Vagina (tissue), 2 donors: ENCODE measurements at regions not wholly inside any gene's neighbourhood (a gene's known extent, or its start where the extent isn't known, plus 50 kb on each side); places are given as distances from the start of the nearest gene placed in this dataset.

ENCODE experiments used
- DNase-seq, 2 donors: peaks; one replicate each; pipeline ENCODE4 v3.0.0-alpha.2; 2017; ENCODE audit errors: extremely low spot score in 2 of 2
- H3K27ac ChIP-seq: fragments of 200-600 bp; sonication (generic); one replicate; pipeline ENCODE4 v1.5.1; 2019
- H3K27me3 ChIP-seq: fragments of 200-600 bp; sonication (generic); one replicate; pipeline ENCODE4 v1.5.1; 2019
- H3K36me3 ChIP-seq, 2 donors: fragments of 200-600 bp; sonication (generic); one replicate each; pipeline ENCODE4 v1.5.1; 2017 to 2019
- H3K4me1 ChIP-seq: fragments of 200-600 bp; sonication (generic); one replicate; pipeline ENCODE4 v1.5.1; 2019
- H3K4me3 ChIP-seq, 2 donors: fragments of 200-600 bp; sonication (generic); 1 replicate in 1 of 2; 2 replicates in 1 of 2; pipeline ENCODE4 v1.5.1; 2016 to 2019
- H3K9me3 ChIP-seq: fragments of 200-600 bp; sonication (generic); one replicate; pipeline ENCODE4 v1.5.1; 2019
- CTCF ChIP-seq, 3 experiments: fragments of 450-650 bp in 2 of 3; fragments of 200-600 bp in 1 of 3; sonication (generic) in 1 of 3; IDR thresholded peaks; one replicate each; pipeline ENCODE4 v1.5.1; 2017 to 2019; ENCODE audit warnings: antibody characterized with exemption in 3 of 3, mild to moderate bottlenecking in 2 of 3, moderate library complexity in 2 of 3
- POLR2A ChIP-seq, 2 donors: fragments of 450-650 bp; IDR thresholded peaks; one replicate each; pipeline ENCODE4 v1.6.1; 2017; ENCODE audit warnings: antibody characterized with exemption in 2 of 2, mild to moderate bottlenecking in 2 of 2, moderate library complexity in 2 of 2
- POLR2AphosphoS5 ChIP-seq, 2 donors: sonication (generic); formaldehyde crosslinking; IDR thresholded peaks; one replicate each; pipeline ENCODE4 v1.9.0; 2017; ENCODE audit warnings: antibody characterized with exemption in 2 of 2, mild to moderate bottlenecking in 2 of 2, low read depth in 1 of 2; ENCODE audit not compliant: insufficient read depth in 1 of 2
- intact Hi-C: fragments of 100-400 bp; cut with DNase I; formaldehyde crosslinking; loops from one replicate; pipeline ENCODE4 v1.15.1; 2023

GRCh38 chr6:86380571-86381125, 556.7 kb upstream of the HTR1E start:
- Histone ChIP-seq H3K27me3 (no peaks in the 10 kb centered on the region), H3K27ac (no peak overlapping the region), H3K36me3 (no peaks in the 10 kb centered on the region), H3K4me3 (no peak overlapping the region), H3K9me3 (no peaks in the 10 kb centered on the region), H3K4me1 (no peaks in the 10 kb centered on the region)
- no peak for DNase-seq
- intact Hi-C loops = no loop called here
- TF ChIP-seq CTCF (IDR thresholded peaks at IDR 0.05) = no peak
- no peak for TF ChIP-seq POLR2A (IDR thresholded peaks at IDR 0.05)
- TF ChIP-seq POLR2AphosphoS5 (IDR thresholded peaks at IDR 0.05; ENCODE audit: insufficient read depth in 1 of 2, low read depth in 1 of 2) = no peak

GRCh38 chr6:86357877-86358276, 579.5 kb upstream of the HTR1E start:
- intact Hi-C loops = no loop called here
- Histone ChIP-seq H3K36me3 (no peaks in the 10 kb centered on the region), H3K27ac (no peak overlapping the region), H3K9me3 (no peaks in the 10 kb centered on the region), H3K4me1 (no peaks in the 10 kb centered on the region), H3K4me3 (no peak overlapping the region), H3K27me3 (no peaks in the 10 kb centered on the region)
- no peak for DNase-seq
- TF ChIP-seq POLR2A (IDR thresholded peaks at IDR 0.05) (no peak), POLR2AphosphoS5 (IDR thresholded peaks at IDR 0.05; ENCODE audit: insufficient read depth in 1 of 2, low read depth in 1 of 2) (no peak), CTCF (IDR thresholded peaks at IDR 0.05) (no peak)

GRCh38 chr6:86355271-86355670, 582.1 kb upstream of the HTR1E start:
- TF ChIP-seq CTCF (IDR thresholded peaks at IDR 0.05) (no peak), POLR2AphosphoS5 (IDR thresholded peaks at IDR 0.05; ENCODE audit: insufficient read depth in 1 of 2, low read depth in 1 of 2) (no peak), POLR2A (IDR thresholded peaks at IDR 0.05) (no peak)
- no peaks in the 10 kb centered on the region for H3K4me1 ChIP-seq
- H3K36me3 ChIP-seq = no peaks in the 10 kb centered on the region
- H3K9me3 ChIP-seq = no peaks in the 10 kb centered on the region
- intact Hi-C loops = no loop called here
- H3K27me3 ChIP-seq = no peaks in the 10 kb centered on the region
- H3K27ac ChIP-seq = no peak overlapping the region
- H3K4me3 ChIP-seq = no peak overlapping the region
- DNase-seq = no peak

GRCh38 chr6:86331919-86332318, 605.4 kb upstream of the HTR1E start:
- intact Hi-C loops = no loop called here
- TF ChIP-seq POLR2A (IDR thresholded peaks at IDR 0.05) = no peak
- no peak for TF ChIP-seq POLR2AphosphoS5 (IDR thresholded peaks at IDR 0.05; ENCODE audit: insufficient read depth in 1 of 2, low read depth in 1 of 2)
- no peak for TF ChIP-seq CTCF (IDR thresholded peaks at IDR 0.05)

GRCh38 chr6:86331265-86331840, 606.0 kb upstream of the HTR1E start:
- DNase-seq = no peak
- Histone ChIP-seq H3K4me1 (no peaks in the 10 kb centered on the region), H3K27ac (no peak overlapping the region), H3K36me3 (no peaks in the 10 kb centered on the region), H3K9me3 (no peaks in the 10 kb centered on the region), H3K27me3 (no peaks in the 10 kb centered on the region), H3K4me3 (no peak overlapping the region)
- no peak for TF ChIP-seq POLR2A (IDR thresholded peaks at IDR 0.05)
- no peak for TF ChIP-seq CTCF (IDR thresholded peaks at IDR 0.05)
- no peak for TF ChIP-seq POLR2AphosphoS5 (IDR thresholded peaks at IDR 0.05; ENCODE audit: insufficient read depth in 1 of 2, low read depth in 1 of 2)
- intact Hi-C loops = no loop called here

More at GRCh38 chr6:86331919-86332318, 605.4 kb upstream of the HTR1E start:
- H3K9me3 ChIP-seq = no peaks in the 10 kb centered on the region
- H3K4me1 ChIP-seq = no peaks in the 10 kb centered on the region
- no peaks in the 10 kb centered on the region for H3K36me3 ChIP-seq
- no peak overlapping the region for H3K27ac ChIP-seq
- no peak overlapping the region for H3K4me3 ChIP-seq
- H3K27me3 ChIP-seq = no peaks in the 10 kb centered on the region
- DNase-seq = no peak
